LNCAP (cell line): ENCODE measurements at regions not wholly inside any gene's neighbourhood (a gene's known extent, or its start where the extent isn't known, plus 50 kb on each side); places are given as distances from the start of the nearest gene placed in this dataset.

Experiments
- CTCF ChIP-seq: fragments of 450-650 bp; IDR thresholded peaks from 2 replicates; pipeline ENCODE4 v1.5.1; 2017; ENCODE audit warnings: mild to moderate bottlenecking

GRCh38 chr13:59570204-59570603 is 593.5 kb downstream of the DIAPH3 start:
- no peak for TF ChIP-seq CTCF

DNA sequence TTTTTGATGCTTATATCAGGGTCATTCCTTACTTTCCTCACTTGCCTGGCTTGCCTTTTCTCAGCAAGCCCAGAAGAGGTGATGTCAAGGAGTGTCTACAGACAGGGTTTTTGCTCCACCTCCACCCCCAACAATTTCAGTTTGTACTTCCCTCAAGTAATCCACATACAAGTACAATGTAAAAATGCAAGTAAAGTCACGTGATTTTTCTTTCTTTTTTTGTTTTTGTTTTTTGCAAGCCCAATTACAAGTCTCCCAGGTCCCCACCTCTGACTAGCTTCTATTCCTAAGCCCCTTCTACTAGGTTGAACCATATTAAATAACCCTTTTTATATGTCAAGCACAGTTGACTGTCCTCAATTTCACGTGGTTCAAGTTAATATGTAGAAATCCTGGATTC is 579.6 kb downstream of the DIAPH3 start:
- TF ChIP-seq CTCF, result no peak

GRCh38 chr13:59584761-59585670 is 578.7 kb downstream of the DIAPH3 start:
- TF ChIP-seq CTCF, result no peak

GRCh38 chr13:59587030-59587429 is 576.7 kb downstream of the DIAPH3 start:
- TF ChIP-seq CTCF, result no peak

DNA sequence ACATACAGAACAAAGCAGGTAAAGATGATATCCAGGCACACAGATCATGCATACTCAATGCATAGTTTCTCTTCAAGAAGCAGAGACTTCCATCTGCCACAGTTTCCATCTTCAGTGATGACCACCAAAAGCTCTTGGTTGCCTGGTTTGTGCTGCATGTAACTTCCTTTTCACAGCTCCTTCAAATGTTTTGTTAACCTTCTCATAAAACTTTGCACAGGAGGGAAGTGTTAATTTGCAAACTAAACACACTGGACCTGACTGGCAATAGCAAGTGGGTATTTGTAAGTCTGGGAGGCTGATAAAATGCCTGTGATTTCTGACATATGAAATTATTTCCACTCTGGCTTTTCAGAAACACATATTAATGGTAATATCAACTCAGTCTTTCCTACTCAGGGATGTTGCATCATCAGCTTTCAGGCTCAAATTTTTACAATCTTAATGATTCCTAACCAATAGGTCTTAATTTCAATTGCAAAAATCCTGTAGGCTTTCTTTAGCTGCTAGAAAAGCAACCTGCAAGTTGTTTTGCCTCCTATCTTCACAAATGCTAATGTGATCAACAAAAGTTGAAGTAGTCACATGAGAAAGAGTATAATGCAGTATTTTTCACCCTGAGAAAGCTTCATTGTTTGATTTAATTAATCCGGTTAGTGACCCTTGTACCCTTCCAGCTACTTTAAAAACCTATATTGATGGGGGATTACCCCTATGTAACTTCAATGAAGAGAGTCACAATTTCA is 575.6 kb downstream of the DIAPH3 start:
- TF ChIP-seq CTCF, result no peak

GRCh38 chr13:59588717-59589067 is 575.0 kb downstream of the DIAPH3 start:
- no peak for TF ChIP-seq CTCF

DNA sequence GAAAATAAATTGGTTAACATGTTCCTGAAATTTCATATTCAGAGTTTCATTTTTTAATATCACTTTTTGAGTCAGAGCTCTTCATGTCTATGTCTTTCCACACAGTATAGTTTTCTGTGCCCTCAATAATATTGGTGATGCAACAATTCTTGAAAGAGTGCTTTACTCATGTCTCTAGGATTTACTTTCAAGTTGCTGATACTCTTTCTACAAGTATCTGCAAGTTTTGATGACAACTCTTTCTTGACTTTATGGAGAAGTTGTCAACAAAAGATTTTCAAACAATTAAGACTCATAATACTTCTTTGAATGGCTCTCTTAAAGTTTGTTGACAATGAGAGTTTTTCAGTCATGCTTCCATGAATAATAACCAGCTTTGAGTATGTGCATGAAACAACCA is 561.7 kb downstream of the DIAPH3 start:
- no peak for TF ChIP-seq CTCF
